HFFc6 (cell line): ENCODE measurements at regions not wholly inside any gene's neighbourhood (a gene's known extent, or its start where the extent isn't known, plus 50 kb on each side); places are given as distances from the start of the nearest gene placed in this dataset.
A peak's percentile ranks its signal among the peaks of the same experiment; 100 is the strongest.

Source experiments
- DNase-seq: peaks from one replicate; pipeline ENCODE4 v3.0.0-alpha.2; 2018
- H3K27ac Mint-ChIP-seq: 2 replicates; pipeline ENCODE4 v1.8.0; 2020; ENCODE audit warnings: mild to moderate bottlenecking, mixed read lengths
- H3K27me3 Mint-ChIP-seq: 2 replicates; pipeline ENCODE4 v1.8.0; 2021; ENCODE audit warnings: mild to moderate bottlenecking, moderate library complexity, mixed read lengths; ENCODE audit not compliant: insufficient read depth
- H3K36me3 Mint-ChIP-seq: 2 replicates; pipeline ENCODE4 v1.8.0; 2021; ENCODE audit warnings: low read depth, mixed read lengths
- H3K4me1 Mint-ChIP-seq: 2 replicates; pipeline ENCODE4 v1.8.0; 2020; ENCODE audit warnings: low read depth, mixed read lengths
- H3K4me3 Mint-ChIP-seq: 2 replicates; pipeline ENCODE4 v1.8.0; 2020; ENCODE audit warnings: mild to moderate bottlenecking, moderate library complexity, mixed read lengths
- H3K9me3 Mint-ChIP-seq: 2 replicates; pipeline ENCODE4 v1.8.0; 2020; ENCODE audit warnings: mild to moderate bottlenecking, mixed read lengths
- CTCF ChIP-seq: fragments of 200-600 bp; sonication (generic); IDR thresholded peaks from 2 replicates; pipeline ENCODE4 v1.5.0; 2021; ENCODE audit warnings: antibody characterized with exemption, mild to moderate bottlenecking

DNA sequence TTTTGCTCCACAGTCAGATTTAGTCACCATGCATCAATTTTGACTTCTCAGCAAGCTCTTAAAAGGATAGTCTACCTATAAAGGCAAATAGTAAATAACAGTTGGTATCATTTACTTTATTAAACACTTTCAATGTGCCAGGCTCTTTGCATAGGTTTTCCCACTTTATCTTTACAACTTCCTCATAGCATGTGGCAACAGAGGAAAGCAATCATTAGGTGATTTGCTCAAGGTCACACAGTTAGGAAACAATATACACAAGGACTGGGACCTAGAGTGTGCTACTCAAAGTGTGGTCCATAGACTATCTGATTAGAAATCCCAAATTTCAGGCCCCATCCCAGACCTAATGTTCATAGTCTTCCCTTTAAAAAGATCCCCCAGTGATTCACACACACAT lies 212.3 kb downstream of the MTERF1 start:
- no peak overlapping the region for H3K4me3 Mint-ChIP-seq
- no peak for TF ChIP-seq CTCF
- H3K36me3 Mint-ChIP-seq, result no peaks in the 10 kb centered on the region
- DNase-seq, result no peak
- no peaks in the 10 kb centered on the region for H3K9me3 Mint-ChIP-seq
- no peak overlapping the region for H3K27ac Mint-ChIP-seq
- H3K27me3 Mint-ChIP-seq, result peaks cover 4% of the 10 kb centered on the region; the same call in 1 of the 2 replicates
- no peaks in the 10 kb centered on the region for H3K4me1 Mint-ChIP-seq

GRCh38 chr7:91671245-91671644 lies 209.3 kb downstream of the MTERF1 start:
- H3K4me3 Mint-ChIP-seq, result no peak overlapping the region
- H3K36me3 Mint-ChIP-seq, result no peaks in the 10 kb centered on the region
- TF ChIP-seq CTCF, result no peak
- H3K27ac Mint-ChIP-seq, result no peak overlapping the region
- H3K9me3 Mint-ChIP-seq, result no peaks in the 10 kb centered on the region
- DNase-seq, result no peak
- no peaks in the 10 kb centered on the region for H3K4me1 Mint-ChIP-seq
- H3K27me3 Mint-ChIP-seq, result peaks cover 4% of the 10 kb centered on the region; the same call in 1 of the 2 replicates

DNA sequence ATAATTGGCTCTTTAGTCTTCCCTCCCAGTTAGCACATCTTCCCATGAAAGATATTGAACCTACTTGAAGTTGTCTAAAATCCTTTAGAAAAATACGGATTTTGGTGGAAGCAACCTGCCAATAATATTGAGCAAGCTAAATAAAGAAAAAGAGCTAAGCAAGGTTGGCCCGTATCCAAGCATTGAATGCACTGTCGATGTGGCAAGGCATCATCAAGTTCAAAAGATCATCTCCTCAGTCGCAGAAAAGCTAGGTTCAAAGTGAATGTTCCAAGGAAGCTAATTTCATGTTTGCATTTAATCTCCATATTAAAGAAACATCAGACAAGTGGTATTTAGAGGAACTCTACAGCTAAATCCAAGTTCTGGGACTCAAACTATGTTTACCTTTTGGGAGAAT lies 206.0 kb downstream of the MTERF1 start:
- TF ChIP-seq CTCF, result no peak
- Mint-ChIP-seq H3K27ac (no peak overlapping the region), H3K4me1 (no peaks in the 10 kb centered on the region), H3K36me3 (no peaks in the 10 kb centered on the region), H3K9me3 (peaks cover 1% of the 10 kb centered on the region; the same call in 1 of the 2 replicates), H3K27me3 (peaks cover 4% of the 10 kb centered on the region; the same call in 1 of the 2 replicates), H3K4me3 (no peak overlapping the region)
- no peak for DNase-seq

GRCh38 chr7:91681718-91682117 lies 198.8 kb downstream of the MTERF1 start:
- Mint-ChIP-seq H3K27ac (no peak overlapping the region), H3K4me1 (peaks cover 13% of the 10 kb centered on the region; the same call in 1 of the 2 replicates), H3K27me3 (no peaks in the 10 kb centered on the region; the same call in 1 of the 2 replicates), H3K36me3 (peaks cover 8% of the 10 kb centered on the region), H3K4me3 (no peak overlapping the region), H3K9me3 (peaks cover 20% of the 10 kb centered on the region)
- TF ChIP-seq CTCF, result no peak
- DNase-seq, result no peak

DNA sequence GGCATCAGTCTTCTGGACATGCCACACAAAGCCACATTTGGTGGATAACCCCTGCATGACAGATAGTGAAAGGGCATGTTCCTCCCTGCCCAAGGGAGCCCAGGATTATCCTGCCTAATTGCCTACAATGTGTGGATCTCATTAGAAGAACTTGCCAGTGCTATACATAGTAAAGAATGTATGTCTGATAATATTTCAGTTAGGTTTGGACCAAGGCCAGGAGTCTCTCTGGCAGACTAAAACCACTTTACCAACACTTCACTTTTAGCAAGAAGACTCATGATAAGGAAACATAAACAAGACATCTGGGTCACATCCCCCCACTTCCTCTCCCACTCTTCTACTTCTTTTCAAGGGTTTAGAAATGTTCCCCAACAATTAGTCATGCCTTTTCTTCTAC lies 196.7 kb downstream of the MTERF1 start:
- peak; percentile 43 for DNase-seq
- no peak overlapping the region for H3K4me3 Mint-ChIP-seq
- H3K27me3 Mint-ChIP-seq, result no peaks in the 10 kb centered on the region; the same call in 1 of the 2 replicates
- peaks cover 8% of the 10 kb centered on the region for H3K36me3 Mint-ChIP-seq
- H3K9me3 Mint-ChIP-seq, result peaks cover 20% of the 10 kb centered on the region
- no peak for TF ChIP-seq CTCF
- H3K4me1 Mint-ChIP-seq, result peaks cover 13% of the 10 kb centered on the region; the same call in 1 of the 2 replicates
- H3K27ac Mint-ChIP-seq, result no peak overlapping the region; the same call in 1 of the 2 replicates

DNA sequence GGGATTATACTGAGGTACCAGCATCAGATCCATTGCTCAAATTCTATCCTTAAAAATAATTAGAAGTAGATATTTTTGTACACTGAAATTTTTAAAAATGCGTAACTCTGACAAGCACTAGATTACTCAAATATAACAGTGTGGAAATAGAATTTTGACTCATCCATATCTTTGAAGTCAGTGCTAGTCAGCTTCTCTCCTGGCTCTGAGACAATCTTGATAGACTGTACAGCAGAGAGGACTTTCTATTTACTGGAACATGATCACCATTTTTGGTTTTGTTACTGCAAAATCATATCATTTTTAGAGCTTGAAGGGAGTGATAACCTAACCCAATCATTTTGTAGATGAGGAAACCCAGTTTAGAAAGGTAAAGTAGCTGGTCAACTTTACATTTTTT lies 195.0 kb downstream of the MTERF1 start:
- Mint-ChIP-seq H3K27ac (no peak overlapping the region), H3K4me3 (no peak overlapping the region), H3K9me3 (peaks cover 10% of the 10 kb centered on the region), H3K36me3 (peaks cover 8% of the 10 kb centered on the region), H3K4me1 (peaks cover 13% of the 10 kb centered on the region; the same call in 1 of the 2 replicates), H3K27me3 (no peaks in the 10 kb centered on the region; the same call in 1 of the 2 replicates)
- no peak for TF ChIP-seq CTCF
- DNase-seq, result peak; percentile 41
